ENCODE measurements at regions not wholly inside any gene's neighbourhood (a gene's known extent, or its start where the extent isn't known, plus 50 kb on each side); places are given as distances from the start of the nearest gene placed in this dataset.
"Not testable (repeated sequence)": the region's sequence is repeated elsewhere in the genome, so short reads cannot be mapped to it uniquely, and the experiment has no call there.

- DNase-seq (ENCODE audit: low read depth) = no peak
Observed at GRCh38 chr3:72050048-72050632, 265.2 kb upstream of the PROK2 start.

- DNase-seq (ENCODE audit: low read depth) = no peak
Observed at GRCh38 chr3:72049300-72049699, 264.4 kb upstream of the PROK2 start.

DNA sequence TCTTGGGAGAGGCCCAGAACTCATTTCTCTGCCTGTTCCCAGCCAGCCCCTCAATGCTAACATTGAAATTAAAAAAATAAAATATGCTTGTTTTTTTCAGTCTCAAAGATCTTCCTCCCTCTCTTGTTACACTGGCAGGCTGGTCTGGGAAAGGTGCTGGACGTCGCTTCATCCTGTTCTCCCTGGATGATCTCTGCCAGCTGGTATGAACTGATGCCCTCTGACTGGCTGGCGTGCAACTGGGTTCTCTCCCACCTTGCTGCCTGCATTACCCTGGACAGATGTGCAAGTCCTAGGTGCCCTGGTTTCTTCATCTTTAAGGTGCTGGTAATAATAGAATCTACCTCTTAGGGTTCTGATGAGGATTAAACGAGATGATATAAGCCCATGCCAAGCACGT is 263.9 kb upstream of the PROK2 start:
- DNase-seq (ENCODE audit: low read depth) = no peak

GRCh38 chr3:72047221-72047871 is 262.4 kb upstream of the PROK2 start:
- no peak for DNase-seq (ENCODE audit: low read depth)

- no peak for DNase-seq (ENCODE audit: low read depth)
Observed at GRCh38 chr3:72044231-72044855, 259.4 kb upstream of the PROK2 start.

- DNase-seq (ENCODE audit: low read depth) = no peak
Observed at GRCh38 chr3:72043204-72044133, 258.5 kb upstream of the PROK2 start.

DNA sequence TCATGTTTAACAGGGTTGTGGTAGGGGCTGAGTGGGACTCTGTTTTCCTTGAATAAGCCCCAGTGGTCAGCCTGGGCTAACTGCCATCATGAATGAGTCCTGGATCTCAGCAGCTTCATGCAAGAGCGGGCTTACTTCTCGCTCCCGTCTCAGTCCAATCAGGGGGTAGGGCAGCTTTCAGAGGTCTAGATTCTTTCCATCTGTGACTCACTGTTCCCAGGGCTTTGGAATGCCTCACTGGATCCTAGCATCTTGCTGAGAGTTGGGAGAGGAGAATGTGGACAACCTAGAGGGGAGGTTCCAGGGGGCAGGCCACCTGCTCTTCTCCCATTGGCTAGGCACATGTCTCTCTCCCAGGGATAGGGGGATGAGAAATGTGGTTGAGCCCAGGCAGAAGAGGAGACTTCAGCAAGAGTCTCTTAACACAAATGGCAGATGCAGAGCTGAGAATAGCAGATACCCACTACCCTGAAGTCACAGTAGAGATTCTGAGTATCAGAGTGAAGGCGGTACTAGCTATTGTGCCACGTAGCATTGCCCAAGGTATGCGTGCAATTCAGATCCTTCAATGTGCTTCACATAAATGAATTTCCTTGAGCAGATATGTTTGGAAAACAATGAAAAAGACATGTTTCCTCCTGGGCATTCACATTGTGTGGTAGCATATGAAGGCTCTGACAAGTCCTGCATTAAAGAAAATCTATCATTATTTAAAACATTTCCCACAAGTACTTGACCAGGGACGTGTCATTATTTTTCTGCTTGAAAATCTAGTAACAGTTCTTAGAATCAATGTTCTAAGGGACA is 257.7 kb upstream of the PROK2 start:
- DNase-seq (ENCODE audit: low read depth) = no peak

GRCh38 chr3:72041511-72041910 is 256.6 kb upstream of the PROK2 start:
- DNase-seq (ENCODE audit: low read depth) = no peak

- DNase-seq (ENCODE audit: low read depth) = no peak
Observed at GRCh38 chr3:72041076-72041475, 256.1 kb upstream of the PROK2 start.

DNA sequence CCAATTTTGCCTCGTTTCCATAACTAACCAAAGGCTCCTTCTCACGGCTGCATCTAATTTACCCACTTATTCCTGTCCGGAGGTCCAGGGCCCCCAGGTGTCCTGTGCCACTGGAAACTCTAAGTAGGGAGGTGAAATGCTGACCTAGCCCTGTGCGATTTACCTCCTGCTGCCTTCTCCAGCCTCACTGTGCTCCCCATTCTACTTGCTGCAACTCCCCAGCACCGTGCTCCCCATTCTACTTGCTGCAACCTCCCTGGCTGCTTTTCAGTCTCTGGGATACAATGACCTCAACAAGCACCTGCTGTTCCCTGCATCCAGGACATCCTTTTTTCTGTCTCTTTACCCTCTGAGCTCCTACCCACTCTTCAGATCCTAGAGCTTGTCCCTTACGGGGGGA is 254.7 kb upstream of the PROK2 start:
- DNase-seq (ENCODE audit: low read depth) = no peak

GRCh38 chr3:72036899-72037298 is 252.0 kb upstream of the PROK2 start:
- no peak for DNase-seq (ENCODE audit: low read depth)

DNA sequence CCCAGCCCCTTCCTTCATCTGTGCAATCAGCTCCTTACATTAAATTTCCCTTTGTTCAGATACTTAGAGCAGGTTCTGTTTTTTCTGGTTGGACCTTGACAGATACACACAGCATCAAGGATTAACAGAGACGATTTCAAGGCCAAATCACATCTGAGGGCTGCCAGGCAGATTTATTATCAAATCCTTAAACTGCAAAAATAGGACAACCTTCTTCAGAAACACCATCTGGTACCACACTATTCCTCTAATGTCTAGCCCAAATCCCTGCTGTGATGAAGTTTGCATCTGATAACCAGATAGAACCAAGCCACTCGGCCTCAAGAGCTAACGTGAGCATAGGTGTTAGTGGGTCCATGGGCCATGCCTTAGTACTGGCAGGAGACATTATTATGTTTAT is 250.7 kb upstream of the PROK2 start:
- DNase-seq (ENCODE audit: low read depth) = no peak

DNA sequence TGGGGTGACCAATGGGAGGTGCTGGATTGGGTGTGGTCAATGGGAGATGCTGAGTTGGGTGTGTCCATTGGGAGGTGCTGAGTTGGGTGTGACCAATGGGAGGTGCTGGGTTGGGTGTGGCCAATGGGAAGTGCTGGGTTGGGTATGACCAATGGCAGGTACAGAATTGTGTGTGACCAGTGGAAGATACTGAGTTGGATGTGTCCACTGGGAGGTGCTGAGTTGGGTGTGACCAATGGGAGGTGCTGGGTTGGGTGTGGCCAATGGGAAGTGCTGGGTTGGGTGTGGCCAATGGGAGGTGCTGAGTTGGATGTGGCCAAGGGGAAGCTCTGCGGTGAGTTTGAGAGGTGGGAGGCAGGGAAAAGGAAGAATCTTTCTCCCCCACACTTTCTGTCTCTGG is 250.0 kb upstream of the PROK2 start:
- no peak for DNase-seq (ENCODE audit: low read depth)

GRCh38 chr3:72033666-72034428 is 248.9 kb upstream of the PROK2 start:
- DNase-seq (ENCODE audit: low read depth) = no peak

DNA sequence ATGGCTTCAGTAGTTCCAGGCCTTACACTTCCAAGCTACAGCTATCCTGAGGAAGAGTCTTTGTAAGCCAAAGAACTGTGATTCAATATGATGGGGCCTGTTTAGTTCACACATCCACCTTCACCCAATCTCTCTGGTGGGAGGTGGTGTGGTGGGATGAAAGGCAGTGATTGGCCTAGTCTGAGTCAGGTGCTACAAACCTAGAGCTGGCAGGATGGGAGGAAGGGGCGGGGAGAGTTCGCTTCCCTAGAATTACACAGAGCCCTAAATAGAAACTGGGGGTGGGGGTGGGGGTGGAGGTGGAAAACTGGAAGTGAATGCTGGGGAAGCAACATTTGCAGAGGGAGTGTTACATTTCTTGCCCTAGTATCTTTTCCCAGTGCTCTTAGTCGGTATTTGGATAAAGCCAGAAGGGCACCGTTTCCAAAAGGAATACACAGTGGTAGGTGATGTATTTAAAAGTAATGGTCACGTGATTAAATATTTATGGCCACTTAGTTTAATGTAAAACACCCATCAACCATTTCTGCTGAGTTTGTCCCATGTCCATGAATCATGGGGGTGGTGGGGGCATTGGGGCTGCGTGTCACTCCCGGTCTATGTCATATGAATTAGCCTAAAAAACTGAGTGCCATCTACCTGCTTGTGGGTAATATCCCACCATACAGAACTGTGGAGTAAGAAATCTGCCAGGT is 247.6 kb upstream of the PROK2 start:
- DNase-seq (ENCODE audit: low read depth) = no peak

- DNase-seq (ENCODE audit: low read depth) = no peak
Observed at GRCh38 chr3:72031581-72031980, 246.6 kb upstream of the PROK2 start.

DNA sequence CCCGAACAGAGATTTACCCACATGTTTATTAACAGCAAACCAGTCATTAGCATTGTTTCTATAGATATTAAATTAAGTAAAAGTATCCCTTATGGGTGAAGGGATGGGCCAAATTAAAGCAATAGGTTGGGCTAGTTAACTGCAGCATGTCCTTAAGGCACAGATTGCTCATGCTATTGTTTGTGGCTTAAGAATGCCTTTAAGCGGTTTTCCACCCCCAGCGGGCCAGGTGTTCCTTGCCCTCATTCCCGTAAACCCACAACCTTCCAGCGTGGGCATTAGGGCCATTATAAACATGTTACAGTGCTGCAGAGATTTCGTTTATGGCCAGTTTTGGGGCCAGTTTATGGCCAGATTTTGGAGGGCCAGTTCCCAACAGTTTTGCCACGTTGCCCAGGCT is 245.3 kb upstream of the PROK2 start:
- DNase-seq (ENCODE audit: low read depth) = not testable (repeated sequence)

DNA sequence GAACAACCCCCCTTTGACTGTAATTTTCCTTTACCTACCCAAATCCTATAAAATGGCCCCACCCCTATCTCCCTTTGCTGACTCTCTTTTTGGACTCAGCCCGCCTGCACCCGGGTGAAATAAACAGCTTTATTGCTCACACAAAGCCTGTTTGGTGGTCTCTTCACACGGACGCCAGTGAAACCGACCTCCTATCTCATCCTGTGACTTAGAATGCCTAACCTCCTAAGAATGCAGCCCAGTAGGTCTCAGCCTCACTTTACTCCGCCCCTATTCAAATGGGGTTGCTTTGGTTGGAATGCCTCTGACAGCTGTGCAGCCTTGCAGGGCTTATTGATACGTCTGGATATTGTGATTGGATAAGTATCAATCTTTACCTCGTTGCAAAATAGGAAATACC is 243.8 kb upstream of the PROK2 start:
- DNase-seq (ENCODE audit: low read depth) = not testable (repeated sequence)

- not testable (repeated sequence) for DNase-seq (ENCODE audit: low read depth)
Observed at GRCh38 chr3:72028307-72028706, 243.4 kb upstream of the PROK2 start.

DNA sequence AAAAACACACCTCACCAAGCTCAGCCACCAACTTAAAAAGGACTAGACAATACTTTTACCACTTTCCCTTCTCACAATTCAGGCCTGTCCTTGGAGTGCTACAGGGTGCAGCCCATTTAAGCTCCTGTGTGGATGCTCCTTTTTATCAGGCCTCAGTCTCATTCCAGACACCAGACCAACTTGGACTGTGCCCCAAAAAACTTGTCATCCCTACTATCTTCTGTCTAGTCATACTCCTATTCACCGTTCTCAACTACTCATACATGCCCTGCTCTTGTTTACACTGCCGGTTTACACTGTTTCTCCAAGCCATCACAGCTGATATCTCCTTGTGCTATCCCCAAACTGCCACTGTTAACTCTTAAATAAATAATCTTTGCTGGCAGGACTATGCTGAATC is 242.8 kb upstream of the PROK2 start:
- not testable (repeated sequence) for DNase-seq (ENCODE audit: low read depth)

Data from activated T-helper 1 cell treated with Interleukin-2 at 50 U/mL for 16 hours (primary cell).